Gastroesophageal sphincter (tissue), 4 donors: ENCODE measurements at regions not wholly inside any gene's neighbourhood (a gene's known extent, or its start where the extent isn't known, plus 50 kb on each side); places are given as distances from the start of the nearest gene placed in this dataset.

Experiments
- ATAC-seq: fragments of 150-250 bp; one replicate; pipeline ENCODE4 v1.9.1; 2016; ENCODE audit warnings: mild to moderate bottlenecking, moderate library complexity
- H3K27ac ChIP-seq, 4 donors: fragments of 200-600 bp; sonication (generic) in 3 of 4; 1 replicate in 3 of 4; 2 replicates in 1 of 4; pipeline ENCODE4 v1.5.1; 2016 to 2019
- H3K27me3 ChIP-seq: fragments of 200-600 bp; sonication (generic); one replicate; pipeline ENCODE4 v1.5.1; 2019
- H3K36me3 ChIP-seq, 2 donors: fragments of 200-600 bp; sonication (generic); one replicate each; pipeline ENCODE4 v1.5.1; 2019; ENCODE audit warnings: control low read depth in 1 of 2
- H3K4me1 ChIP-seq, 3 donors: fragments of 200-600 bp; sonication (generic); 1 replicate in 2 of 3; 2 replicates in 1 of 3; pipeline ENCODE4 v1.5.1; 2016 to 2019; ENCODE audit warnings: control low read depth in 2 of 3
- H3K4me3 ChIP-seq, 2 donors: fragments of 200-600 bp; sonication (generic); one replicate each; pipeline ENCODE4 v1.5.1; 2019; ENCODE audit warnings: mild to moderate bottlenecking in 1 of 2, moderate library complexity in 1 of 2
- H3K9me3 ChIP-seq, 3 donors: fragments of 200-600 bp; sonication (generic); one replicate each; pipeline ENCODE4 v1.5.1; 2017 to 2019; ENCODE audit warnings: control low read depth in 2 of 3
- EP300 ChIP-seq: sonication (generic); formaldehyde crosslinking; IDR thresholded peaks from one replicate; pipeline ENCODE4 v1.6.1; 2017; ENCODE audit warnings: antibody characterized with exemption, mild to moderate bottlenecking
- POLR2A ChIP-seq, 2 donors: fragments of 450-650 bp; IDR thresholded peaks; one replicate each; pipeline ENCODE4 v1.6.1; 2017; ENCODE audit warnings: antibody characterized with exemption in 2 of 2, mild to moderate bottlenecking in 2 of 2, moderate library complexity in 1 of 2
- POLR2AphosphoS5 ChIP-seq: sonication (generic); formaldehyde crosslinking; IDR thresholded peaks from one replicate; pipeline ENCODE4 v1.6.1; 2017; ENCODE audit warnings: antibody characterized with exemption
- WGBS, 2 donors: methylation state at CpG; one replicate each; pipeline ENCODE4 v1.1.5; 2018; ENCODE audit warnings: low coverage in 1 of 2; 5-methylcytosine and 5-hydroxymethylcytosine counted together
- TF ChIP-seq, protein P1 (sequence below), 4 experiments: fragments of 200-600 bp in 2 of 4; fragments of 450-650 bp in 2 of 4; sonication (generic) in 1 of 4; IDR thresholded peaks; one replicate each; pipeline ENCODE4 v1.5.1; 2017 to 2019; ENCODE audit warnings: antibody characterized with exemption in 4 of 4, mild to moderate bottlenecking in 2 of 4, moderate library complexity in 2 of 4

DNA sequence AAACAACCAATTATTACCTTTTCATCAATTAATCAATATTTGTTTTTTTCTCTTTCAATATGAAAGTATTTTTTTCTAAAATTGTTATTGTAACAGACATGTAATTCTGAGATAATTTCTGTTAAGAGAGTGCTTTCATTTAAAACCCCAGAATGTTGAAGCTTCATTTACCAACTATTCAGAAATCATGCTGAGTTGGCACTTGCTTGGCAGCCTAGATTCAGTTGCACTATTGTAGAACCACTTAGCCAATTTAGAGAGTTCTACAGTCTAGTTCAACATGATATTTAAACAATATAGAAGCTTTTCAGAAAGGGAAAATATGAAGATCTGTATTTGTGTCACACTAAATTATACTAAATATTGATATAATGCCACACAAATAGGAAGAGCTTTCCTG, 56.1 kb upstream of the NKAIN2 start:
- no peaks in the 10 kb centered on the region for H3K4me1 ChIP-seq
- no peaks in the 10 kb centered on the region for H3K27me3 ChIP-seq
- no peak overlapping the region for H3K4me3 ChIP-seq
- H3K27ac ChIP-seq: no peak overlapping the region
- no peaks in the 10 kb centered on the region for H3K9me3 ChIP-seq
- H3K36me3 ChIP-seq: no peaks in the 10 kb centered on the region
- ATAC-seq: no peak
- TF ChIP-seq POLR2AphosphoS5 (no peak), POLR2A (IDR thresholded peaks at IDR 0.05) (no peak), EP300 (no peak)
- TF ChIP-seq, protein P1, sequence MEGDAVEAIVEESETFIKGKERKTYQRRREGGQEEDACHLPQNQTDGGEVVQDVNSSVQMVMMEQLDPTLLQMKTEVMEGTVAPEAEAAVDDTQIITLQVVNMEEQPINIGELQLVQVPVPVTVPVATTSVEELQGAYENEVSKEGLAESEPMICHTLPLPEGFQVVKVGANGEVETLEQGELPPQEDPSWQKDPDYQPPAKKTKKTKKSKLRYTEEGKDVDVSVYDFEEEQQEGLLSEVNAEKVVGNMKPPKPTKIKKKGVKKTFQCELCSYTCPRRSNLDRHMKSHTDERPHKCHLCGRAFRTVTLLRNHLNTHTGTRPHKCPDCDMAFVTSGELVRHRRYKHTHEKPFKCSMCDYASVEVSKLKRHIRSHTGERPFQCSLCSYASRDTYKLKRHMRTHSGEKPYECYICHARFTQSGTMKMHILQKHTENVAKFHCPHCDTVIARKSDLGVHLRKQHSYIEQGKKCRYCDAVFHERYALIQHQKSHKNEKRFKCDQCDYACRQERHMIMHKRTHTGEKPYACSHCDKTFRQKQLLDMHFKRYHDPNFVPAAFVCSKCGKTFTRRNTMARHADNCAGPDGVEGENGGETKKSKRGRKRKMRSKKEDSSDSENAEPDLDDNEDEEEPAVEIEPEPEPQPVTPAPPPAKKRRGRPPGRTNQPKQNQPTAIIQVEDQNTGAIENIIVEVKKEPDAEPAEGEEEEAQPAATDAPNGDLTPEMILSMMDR (IDR thresholded peaks at IDR 0.05): no peak

DNA sequence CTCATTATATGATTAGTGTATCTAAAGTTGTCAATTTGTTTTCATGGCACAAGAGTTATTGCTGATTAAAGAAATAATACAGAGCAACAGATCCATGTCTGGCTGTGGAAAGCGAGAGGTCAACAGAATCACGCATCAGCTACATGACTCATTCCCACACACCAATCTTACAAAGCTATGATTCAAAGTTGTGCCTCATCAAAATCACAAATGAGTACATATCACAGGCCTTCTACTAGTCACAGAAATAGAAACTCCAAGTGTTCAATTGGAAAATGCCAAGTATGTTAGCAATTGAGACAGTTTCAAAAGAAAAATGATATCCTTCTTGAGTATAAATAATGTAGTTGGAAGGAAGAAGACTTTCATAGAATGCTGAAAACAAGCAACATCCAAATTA, 57.8 kb upstream of the NKAIN2 start:
- Histone ChIP-seq H3K4me3 (no peak overlapping the region), H3K9me3 (no peaks in the 10 kb centered on the region), H3K27me3 (no peaks in the 10 kb centered on the region), H3K36me3 (no peaks in the 10 kb centered on the region), H3K27ac (no peak overlapping the region), H3K4me1 (no peaks in the 10 kb centered on the region)
- TF ChIP-seq EP300 (no peak), POLR2A (IDR thresholded peaks at IDR 0.05) (no peak), POLR2AphosphoS5 (no peak)
- TF ChIP-seq, protein P1 (IDR thresholded peaks at IDR 0.05): no peak
- 55 to 71% methylated on average over 1 to 2 of the region's 2 CpGs for WGBS, 2 donors
- no peak for ATAC-seq

DNA sequence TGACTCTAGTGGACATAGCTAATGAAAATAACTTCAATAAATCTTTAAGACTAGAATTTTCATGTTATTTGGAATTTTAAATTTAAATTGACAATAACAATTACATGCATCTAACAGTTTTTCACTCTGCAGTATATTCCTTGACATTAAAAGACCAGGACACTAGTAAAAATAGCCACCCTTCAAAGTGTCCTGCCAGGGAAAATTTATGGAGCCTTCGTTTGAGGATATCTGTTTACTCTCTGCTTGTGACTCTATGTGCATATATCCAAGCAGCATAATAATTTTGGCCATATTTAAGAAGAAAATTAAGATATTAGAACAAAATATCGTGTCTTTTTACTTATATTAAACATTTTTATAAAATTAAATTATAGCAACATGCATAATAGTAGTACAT, 58.8 kb upstream of the NKAIN2 start:
- H3K27ac ChIP-seq: no peak overlapping the region
- H3K27me3 ChIP-seq: no peaks in the 10 kb centered on the region
- no peak overlapping the region for H3K4me3 ChIP-seq
- TF ChIP-seq POLR2AphosphoS5 (no peak), POLR2A (IDR thresholded peaks at IDR 0.05) (no peak), EP300 (no peak)
- TF ChIP-seq, protein P1 (IDR thresholded peaks at IDR 0.05): no peak
- no peaks in the 10 kb centered on the region for H3K4me1 ChIP-seq
- no peaks in the 10 kb centered on the region for H3K36me3 ChIP-seq
- no peak for ATAC-seq
- no peaks in the 10 kb centered on the region for H3K9me3 ChIP-seq
- 61 to 90% methylated on average over 2 of the region's 2 CpGs for WGBS, 2 donors

DNA sequence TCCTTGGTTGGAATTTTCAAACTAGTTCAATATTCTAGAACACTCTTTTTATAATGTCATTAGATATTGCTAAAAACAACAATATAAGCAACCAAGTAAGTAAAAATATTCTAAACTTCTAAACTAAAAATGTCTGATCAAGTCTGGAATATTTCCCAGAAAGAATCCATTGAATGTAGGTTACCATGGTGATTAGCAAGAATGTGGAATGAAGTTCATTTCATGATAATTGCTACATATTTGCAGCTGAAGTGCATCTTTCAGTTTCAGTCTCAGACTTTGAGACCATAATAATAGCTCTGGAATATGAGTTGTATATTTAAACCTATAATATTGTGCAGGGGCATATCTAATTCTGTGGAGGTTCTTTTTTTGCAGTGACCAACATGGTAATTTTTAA, 61.0 kb upstream of the NKAIN2 start:
- no peak for ATAC-seq
- no peak overlapping the region for H3K4me3 ChIP-seq
- H3K36me3 ChIP-seq: no peaks in the 10 kb centered on the region

DNA sequence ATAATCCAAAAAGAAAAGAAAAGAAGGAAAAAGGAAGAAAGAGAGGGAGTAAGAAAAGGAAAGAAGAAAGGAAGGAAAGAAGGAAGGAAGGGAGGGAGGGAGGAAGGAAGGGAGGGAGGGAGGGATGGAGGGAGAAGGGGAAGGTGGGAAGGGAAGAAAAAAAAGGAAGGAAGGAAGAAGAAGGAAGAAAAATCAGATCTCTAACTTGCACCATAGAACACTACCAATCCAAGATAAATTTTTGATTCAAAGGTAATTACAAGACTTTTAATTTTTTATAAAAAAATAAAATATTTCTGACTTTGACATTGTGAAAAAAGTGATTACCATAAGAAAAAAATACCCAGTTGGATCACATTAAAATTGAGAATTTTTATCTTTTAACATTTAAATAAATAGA, 70.5 kb upstream of the NKAIN2 start:
- no peak overlapping the region for H3K27ac ChIP-seq
- H3K9me3 ChIP-seq: no peaks in the 10 kb centered on the region
- H3K4me3 ChIP-seq: no peak overlapping the region
- no peaks in the 10 kb centered on the region for H3K27me3 ChIP-seq
- H3K36me3 ChIP-seq: no peaks in the 10 kb centered on the region
- ATAC-seq: no peak
- TF ChIP-seq POLR2AphosphoS5 (no peak), EP300 (no peak), POLR2A (IDR thresholded peaks at IDR 0.05) (no peak)
- TF ChIP-seq, protein P1 (IDR thresholded peaks at IDR 0.05): no peak
- no peaks in the 10 kb centered on the region for H3K4me1 ChIP-seq

More for the DNA sequence above, 61.0 kb upstream of the NKAIN2 start:
- TF ChIP-seq, protein P1 (IDR thresholded peaks at IDR 0.05): no peak
- no peak for TF ChIP-seq POLR2AphosphoS5
- H3K9me3 ChIP-seq: no peaks in the 10 kb centered on the region
- no peak overlapping the region for H3K27ac ChIP-seq
- no peaks in the 10 kb centered on the region for H3K4me1 ChIP-seq
- no peaks in the 10 kb centered on the region for H3K27me3 ChIP-seq
